ENCODE measurements at regions not wholly inside any gene's neighbourhood (a gene's known extent, or its start where the extent isn't known, plus 50 kb on each side); places are given as distances from the start of the nearest gene placed in this dataset.

DNA sequence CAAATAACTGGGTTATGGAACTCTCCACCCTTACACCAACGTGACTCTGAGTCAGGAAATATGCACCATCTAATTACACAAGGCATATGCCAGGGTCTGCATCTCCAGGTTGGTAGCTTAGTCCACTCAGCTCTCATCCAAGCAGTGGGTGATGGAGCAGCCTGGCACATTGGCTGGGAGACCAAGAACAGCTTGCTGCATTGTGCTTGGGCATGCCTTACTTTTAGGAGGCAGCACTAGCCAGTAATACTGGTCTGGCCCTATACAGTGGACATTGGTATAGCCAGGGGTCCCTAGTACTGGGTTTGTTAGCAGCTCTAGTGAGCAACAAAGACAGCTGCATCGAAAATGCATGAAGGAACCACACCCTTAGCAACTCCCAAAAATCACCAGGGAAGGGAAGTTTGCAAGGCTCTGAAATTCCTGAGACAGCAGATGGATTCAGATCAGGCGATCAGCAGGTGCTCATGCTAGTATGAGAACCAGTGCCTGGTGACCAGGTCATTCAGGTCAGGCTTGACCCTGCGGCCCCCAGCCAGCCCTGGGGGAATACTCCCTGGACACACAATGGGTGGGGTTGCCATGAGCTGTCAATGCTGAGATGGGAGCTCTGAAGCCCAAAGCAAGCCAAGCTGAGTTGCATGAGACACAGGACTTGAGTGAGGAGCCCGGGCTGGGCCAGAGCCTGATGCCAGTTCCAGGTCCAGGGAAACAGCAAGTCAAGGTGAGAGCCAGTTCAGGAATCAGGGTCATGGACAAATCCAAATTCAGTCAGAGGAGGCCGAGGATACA is 217.9 kb upstream of the ZMIZ1 start:
- Histone ChIP-seq H3K4me3 (no peak overlapping the region), H3K9me3 (no peaks in the 10 kb centered on the region), H3K36me3 (ENCODE audit: insufficient read depth in 1 of 2, low read depth in 1 of 2) (no peaks in the 10 kb centered on the region), H3K4me1 (peaks cover 2% of the 10 kb centered on the region), H3K27ac (no peak overlapping the region), H3K27me3 (ENCODE audit: insufficient read depth in 3 of 3, low read length in 2 of 3) (no peaks in the 10 kb centered on the region)
- ATAC-seq (no peak), DNase-seq (no peak)
- TF ChIP-seq, protein P1, sequence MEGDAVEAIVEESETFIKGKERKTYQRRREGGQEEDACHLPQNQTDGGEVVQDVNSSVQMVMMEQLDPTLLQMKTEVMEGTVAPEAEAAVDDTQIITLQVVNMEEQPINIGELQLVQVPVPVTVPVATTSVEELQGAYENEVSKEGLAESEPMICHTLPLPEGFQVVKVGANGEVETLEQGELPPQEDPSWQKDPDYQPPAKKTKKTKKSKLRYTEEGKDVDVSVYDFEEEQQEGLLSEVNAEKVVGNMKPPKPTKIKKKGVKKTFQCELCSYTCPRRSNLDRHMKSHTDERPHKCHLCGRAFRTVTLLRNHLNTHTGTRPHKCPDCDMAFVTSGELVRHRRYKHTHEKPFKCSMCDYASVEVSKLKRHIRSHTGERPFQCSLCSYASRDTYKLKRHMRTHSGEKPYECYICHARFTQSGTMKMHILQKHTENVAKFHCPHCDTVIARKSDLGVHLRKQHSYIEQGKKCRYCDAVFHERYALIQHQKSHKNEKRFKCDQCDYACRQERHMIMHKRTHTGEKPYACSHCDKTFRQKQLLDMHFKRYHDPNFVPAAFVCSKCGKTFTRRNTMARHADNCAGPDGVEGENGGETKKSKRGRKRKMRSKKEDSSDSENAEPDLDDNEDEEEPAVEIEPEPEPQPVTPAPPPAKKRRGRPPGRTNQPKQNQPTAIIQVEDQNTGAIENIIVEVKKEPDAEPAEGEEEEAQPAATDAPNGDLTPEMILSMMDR (IDR thresholded peaks at IDR 0.05), result no peak
- WGBS, 3 donors, result 78 to 90% (median 85%) methylated on average over 6 of the region's 6 CpGs
- intact Hi-C loops (cut with DNase I), result no loop called here

DNA sequence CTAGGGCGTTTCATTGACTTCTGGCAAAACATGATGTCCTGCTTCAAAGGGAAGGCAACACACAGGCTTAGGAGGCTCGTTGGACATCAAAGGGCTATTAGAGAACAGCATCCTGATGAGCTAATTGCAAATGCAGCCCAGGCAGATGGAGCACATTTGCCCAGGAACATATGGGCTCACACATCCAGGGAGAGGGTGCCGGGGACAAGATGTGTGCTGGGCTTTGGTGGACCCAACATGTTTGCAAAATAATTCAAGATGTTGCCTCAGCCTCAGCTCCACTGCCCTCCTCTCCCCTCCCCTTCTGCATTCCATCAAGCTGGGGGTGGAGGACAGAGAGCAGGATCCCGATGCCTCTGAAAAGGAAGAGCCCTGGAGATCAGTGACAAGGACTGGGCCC is 217.1 kb upstream of the ZMIZ1 start:
- WGBS, 3 donors, result 74 to 79% (median 74%) methylated on average over 4 of the region's 4 CpGs
- no peaks in the 10 kb centered on the region for H3K27me3 ChIP-seq (ENCODE audit: insufficient read depth in 3 of 3, low read length in 2 of 3)
- no peaks in the 10 kb centered on the region for H3K9me3 ChIP-seq
- intact Hi-C loops (cut with DNase I), result loop anchor here in 1 of 2 donors (2.0 kb wide), 1 partner anchor 345 kb away; no protein-coding TSS in a partner anchor
- TF ChIP-seq, protein P1 (IDR thresholded peaks at IDR 0.05), result no peak
- no peaks in the 10 kb centered on the region for H3K36me3 ChIP-seq (ENCODE audit: insufficient read depth in 1 of 2, low read depth in 1 of 2)
- no peak overlapping the region for H3K27ac ChIP-seq
- no peak for DNase-seq
- peaks cover 7% of the 10 kb centered on the region for H3K4me1 ChIP-seq
- H3K4me3 ChIP-seq, result no peak overlapping the region
- no peak for ATAC-seq

DNA sequence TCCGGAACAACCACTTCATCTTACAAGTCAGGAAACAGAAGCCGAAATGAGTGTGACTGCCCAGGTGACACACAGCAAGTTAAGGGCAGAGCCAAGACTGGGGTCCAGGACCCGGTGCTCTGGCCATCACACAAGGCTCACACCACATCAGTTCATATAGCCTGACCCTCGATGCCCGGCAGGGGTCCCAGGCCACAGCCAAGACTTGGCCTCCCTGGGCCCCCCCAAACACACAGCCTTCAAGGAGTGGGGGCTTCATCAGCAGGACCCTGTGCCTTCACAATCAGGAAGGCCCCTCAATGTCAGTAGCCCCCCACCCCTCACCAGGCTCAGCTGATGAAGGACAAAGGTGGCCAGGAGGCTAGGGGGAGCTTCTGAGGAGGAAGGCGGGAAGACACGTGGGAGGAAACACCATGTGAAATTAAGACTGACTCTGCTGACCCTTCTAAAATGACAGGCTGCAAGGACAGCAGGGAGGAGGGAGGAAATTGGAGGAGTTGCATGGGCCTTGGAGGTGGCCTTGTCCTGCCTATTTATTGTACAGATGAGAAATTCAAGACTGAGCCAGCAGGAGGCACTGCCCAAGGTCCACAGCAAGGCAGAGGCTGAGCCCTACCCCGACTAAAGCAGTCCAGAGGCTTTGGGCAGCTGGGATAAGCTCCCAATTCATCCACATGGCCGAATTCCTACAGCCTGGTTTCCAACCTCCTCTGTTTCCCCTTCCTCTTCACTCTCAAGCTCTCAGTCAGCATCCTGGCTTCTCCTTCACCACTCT is 216.1 kb upstream of the ZMIZ1 start:
- Histone ChIP-seq H3K4me3 (no peak overlapping the region), H3K27me3 (ENCODE audit: insufficient read depth in 3 of 3, low read length in 2 of 3) (no peaks in the 10 kb centered on the region), H3K27ac (no peak overlapping the region), H3K4me1 (peaks cover 10% of the 10 kb centered on the region), H3K36me3 (ENCODE audit: insufficient read depth in 1 of 2, low read depth in 1 of 2) (no peaks in the 10 kb centered on the region), H3K9me3 (no peaks in the 10 kb centered on the region)
- no peak for ATAC-seq
- WGBS, 3 donors, result 83 to 88% (median 84%) methylated on average over 8 to 9 of the region's 9 CpGs
- TF ChIP-seq, protein P1 (IDR thresholded peaks at IDR 0.05), result no peak
- intact Hi-C loops (cut with DNase I), result loop anchor here in 1 of 2 donors (2.0 kb wide), 1 partner anchor 344 kb away; no protein-coding TSS in a partner anchor
- DNase-seq, result no peak

DNA sequence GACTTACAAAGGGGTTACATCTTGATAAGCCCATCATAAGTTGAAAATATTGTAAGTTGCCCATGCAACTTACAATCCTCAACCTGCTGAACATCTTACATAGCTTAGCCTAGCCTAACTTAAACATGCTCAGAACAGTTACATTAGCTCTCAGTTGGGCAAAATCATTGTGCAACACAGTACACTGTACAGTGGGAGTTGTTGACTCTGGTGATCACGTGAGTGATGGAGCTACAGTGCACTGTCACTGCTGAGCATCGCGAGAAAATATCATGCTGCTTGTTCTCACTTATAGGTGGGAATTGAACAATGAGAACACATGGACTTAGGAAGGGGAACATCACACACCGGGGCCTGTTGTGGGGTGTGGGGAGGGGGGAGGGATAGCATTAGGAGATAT is 214.9 kb upstream of the ZMIZ1 start:
- intact Hi-C loops (cut with DNase I), result loop anchor here in 1 of 2 donors (2.0 kb wide), 1 partner anchor 343 kb away; no protein-coding TSS in a partner anchor

More for the DNA sequence above, 214.9 kb upstream of the ZMIZ1 start:
- H3K27ac ChIP-seq, result no peak overlapping the region
- WGBS, 3 donors, result 91 to 96% (median 95%) methylated on average over 4 of the region's 4 CpGs
- DNase-seq, result no peak
- no peak overlapping the region for H3K4me3 ChIP-seq
- no peaks in the 10 kb centered on the region for H3K36me3 ChIP-seq (ENCODE audit: insufficient read depth in 1 of 2, low read depth in 1 of 2)
- TF ChIP-seq, protein P1 (IDR thresholded peaks at IDR 0.05), result no peak
- no peak for ATAC-seq
- no peaks in the 10 kb centered on the region for H3K9me3 ChIP-seq
- no peaks in the 10 kb centered on the region for H3K27me3 ChIP-seq (ENCODE audit: insufficient read depth in 3 of 3, low read length in 2 of 3)
- H3K4me1 ChIP-seq, result peaks cover 10% of the 10 kb centered on the region
